ENCODE measurements at regions not wholly inside any gene's neighbourhood (a gene's known extent, or its start where the extent isn't known, plus 50 kb on each side); places are given as distances from the start of the nearest gene placed in this dataset.

GRCh38 chr2:150911766-150912280 is 349.8 kb downstream of the RBM43 start:
- peak; percentile 4 for DNase-seq
- Histone ChIP-seq H3K36me3 (replicated peaks; ENCODE audit: control insufficient read depth, insufficient read depth, low read length) (no peaks in the 10 kb centered on the region), H3K4me3 (ENCODE audit: insufficient read depth, low read depth, low read length) (no peak overlapping the region)

GRCh38 chr2:150909613-150910012 is 352.1 kb downstream of the RBM43 start:
- Histone ChIP-seq H3K36me3 (replicated peaks; ENCODE audit: control insufficient read depth, insufficient read depth, low read length) (no peaks in the 10 kb centered on the region), H3K27me3 (ENCODE audit: control insufficient read depth, insufficient read depth, low read length) (no peaks in the 10 kb centered on the region), H3K4me3 (ENCODE audit: insufficient read depth, low read depth, low read length) (no peak overlapping the region)
- no peak for DNase-seq

More at GRCh38 chr2:150911766-150912280, 349.8 kb downstream of the RBM43 start:
- no peaks in the 10 kb centered on the region for H3K27me3 ChIP-seq (ENCODE audit: control insufficient read depth, insufficient read depth, low read length)

- Histone ChIP-seq H3K4me3 (ENCODE audit: insufficient read depth, low read depth, low read length) (no peak overlapping the region), H3K36me3 (replicated peaks; ENCODE audit: control insufficient read depth, insufficient read depth, low read length) (no peaks in the 10 kb centered on the region), H3K27me3 (ENCODE audit: control insufficient read depth, insufficient read depth, low read length) (no peaks in the 10 kb centered on the region)
- no peak for DNase-seq
These were observed 352.6 kb downstream of the RBM43 start for GRCh38 chr2:150909090-150909489.

- no peaks in the 10 kb centered on the region for H3K27me3 ChIP-seq (ENCODE audit: control insufficient read depth, insufficient read depth, low read length)
- H3K4me3 ChIP-seq (ENCODE audit: insufficient read depth, low read depth, low read length) = no peak overlapping the region
- no peak for DNase-seq
- no peaks in the 10 kb centered on the region for H3K36me3 ChIP-seq (replicated peaks; ENCODE audit: control insufficient read depth, insufficient read depth, low read length)
These were observed 354.2 kb downstream of the RBM43 start for GRCh38 chr2:150907466-150907865.

- Histone ChIP-seq H3K27me3 (ENCODE audit: control insufficient read depth, insufficient read depth, low read length) (no peaks in the 10 kb centered on the region), H3K36me3 (replicated peaks; ENCODE audit: control insufficient read depth, insufficient read depth, low read length) (no peaks in the 10 kb centered on the region), H3K4me3 (ENCODE audit: insufficient read depth, low read depth, low read length) (no peak overlapping the region)
- DNase-seq = no peak
These were observed 358.2 kb downstream of the RBM43 start for GRCh38 chr2:150903461-150903860.

GRCh38 chr2:150903055-150903454 is 358.6 kb downstream of the RBM43 start:
- no peak for DNase-seq
- H3K36me3 ChIP-seq (replicated peaks; ENCODE audit: control insufficient read depth, insufficient read depth, low read length) = no peaks in the 10 kb centered on the region
- no peak overlapping the region for H3K4me3 ChIP-seq (ENCODE audit: insufficient read depth, low read depth, low read length)
- H3K27me3 ChIP-seq (ENCODE audit: control insufficient read depth, insufficient read depth, low read length) = no peaks in the 10 kb centered on the region

GRCh38 chr2:150900913-150901312 is 360.8 kb downstream of the RBM43 start:
- Histone ChIP-seq H3K4me3 (ENCODE audit: insufficient read depth, low read depth, low read length) (no peak overlapping the region), H3K36me3 (replicated peaks; ENCODE audit: control insufficient read depth, insufficient read depth, low read length) (no peaks in the 10 kb centered on the region), H3K27me3 (ENCODE audit: control insufficient read depth, insufficient read depth, low read length) (no peaks in the 10 kb centered on the region)
- DNase-seq = no peak

GRCh38 chr2:150895968-150896367 is 365.7 kb downstream of the RBM43 start:
- Histone ChIP-seq H3K36me3 (replicated peaks; ENCODE audit: control insufficient read depth, insufficient read depth, low read length) (no peaks in the 10 kb centered on the region), H3K27me3 (ENCODE audit: control insufficient read depth, insufficient read depth, low read length) (no peaks in the 10 kb centered on the region), H3K4me3 (ENCODE audit: insufficient read depth, low read depth, low read length) (no peak overlapping the region)
- no peak for DNase-seq

- Histone ChIP-seq H3K36me3 (replicated peaks; ENCODE audit: control insufficient read depth, insufficient read depth, low read length) (no peaks in the 10 kb centered on the region), H3K4me3 (ENCODE audit: insufficient read depth, low read depth, low read length) (no peak overlapping the region), H3K27me3 (ENCODE audit: control insufficient read depth, insufficient read depth, low read length) (no peaks in the 10 kb centered on the region)
- DNase-seq = no peak
These were observed 372.5 kb downstream of the RBM43 start for GRCh38 chr2:150889141-150889540.

GRCh38 chr2:150888337-150888736 is 373.3 kb downstream of the RBM43 start:
- no peaks in the 10 kb centered on the region for H3K36me3 ChIP-seq (replicated peaks; ENCODE audit: control insufficient read depth, insufficient read depth, low read length)
- H3K4me3 ChIP-seq (ENCODE audit: insufficient read depth, low read depth, low read length) = no peak overlapping the region
- H3K27me3 ChIP-seq (ENCODE audit: control insufficient read depth, insufficient read depth, low read length) = no peaks in the 10 kb centered on the region
- no peak for DNase-seq

GRCh38 chr2:150887926-150888325 is 373.7 kb downstream of the RBM43 start:
- H3K36me3 ChIP-seq (replicated peaks; ENCODE audit: control insufficient read depth, insufficient read depth, low read length) = no peaks in the 10 kb centered on the region
- DNase-seq = no peak
- no peaks in the 10 kb centered on the region for H3K27me3 ChIP-seq (ENCODE audit: control insufficient read depth, insufficient read depth, low read length)

GRCh38 chr2:150885774-150886386 is 375.8 kb downstream of the RBM43 start:
- no peak overlapping the region for H3K4me3 ChIP-seq (ENCODE audit: insufficient read depth, low read depth, low read length)
- no peak for DNase-seq
- H3K36me3 ChIP-seq (replicated peaks; ENCODE audit: control insufficient read depth, insufficient read depth, low read length) = no peaks in the 10 kb centered on the region
- no peaks in the 10 kb centered on the region for H3K27me3 ChIP-seq (ENCODE audit: control insufficient read depth, insufficient read depth, low read length)

More at GRCh38 chr2:150887926-150888325, 373.7 kb downstream of the RBM43 start:
- H3K4me3 ChIP-seq (ENCODE audit: insufficient read depth, low read depth, low read length) = no peak overlapping the region

- DNase-seq = no peak
- H3K36me3 ChIP-seq (replicated peaks; ENCODE audit: control insufficient read depth, insufficient read depth, low read length) = no peaks in the 10 kb centered on the region
- H3K4me3 ChIP-seq (ENCODE audit: insufficient read depth, low read depth, low read length) = no peak overlapping the region
- H3K27me3 ChIP-seq (ENCODE audit: control insufficient read depth, insufficient read depth, low read length) = no peaks in the 10 kb centered on the region
These were observed 376.4 kb downstream of the RBM43 start for GRCh38 chr2:150885236-150885635.

GRCh38 chr2:150883613-150883895 is 378.1 kb downstream of the RBM43 start:
- H3K36me3 ChIP-seq (replicated peaks; ENCODE audit: control insufficient read depth, insufficient read depth, low read length) = no peaks in the 10 kb centered on the region
- no peak overlapping the region for H3K4me3 ChIP-seq (ENCODE audit: insufficient read depth, low read depth, low read length)
- no peaks in the 10 kb centered on the region for H3K27me3 ChIP-seq (ENCODE audit: control insufficient read depth, insufficient read depth, low read length)
- DNase-seq = no peak

GRCh38 chr2:150882751-150883612 is 378.7 kb downstream of the RBM43 start:
- H3K4me3 ChIP-seq (ENCODE audit: insufficient read depth, low read depth, low read length) = no peak overlapping the region
- H3K27me3 ChIP-seq (ENCODE audit: control insufficient read depth, insufficient read depth, low read length) = no peaks in the 10 kb centered on the region
- H3K36me3 ChIP-seq (replicated peaks; ENCODE audit: control insufficient read depth, insufficient read depth, low read length) = no peaks in the 10 kb centered on the region
- DNase-seq = no peak

Measured in H7 (cell line).